TTC549 (cell line): ENCODE measurements at regions not wholly inside any gene's neighbourhood (a gene's known extent, or its start where the extent isn't known, plus 50 kb on each side); places are given as distances from the start of the nearest gene placed in this dataset.

Experiments
- FAIRE-seq: peaks from 2 replicates; lab custom pipeline; 2012; peaks lifted over from hg19 to GRCh38; lab: Jason Lieb, UNC

- FAIRE-seq, result no peak
Observed at GRCh38 chr6:47360388-47360787, 50.7 kb upstream of the TNFRSF21 start.

DNA sequence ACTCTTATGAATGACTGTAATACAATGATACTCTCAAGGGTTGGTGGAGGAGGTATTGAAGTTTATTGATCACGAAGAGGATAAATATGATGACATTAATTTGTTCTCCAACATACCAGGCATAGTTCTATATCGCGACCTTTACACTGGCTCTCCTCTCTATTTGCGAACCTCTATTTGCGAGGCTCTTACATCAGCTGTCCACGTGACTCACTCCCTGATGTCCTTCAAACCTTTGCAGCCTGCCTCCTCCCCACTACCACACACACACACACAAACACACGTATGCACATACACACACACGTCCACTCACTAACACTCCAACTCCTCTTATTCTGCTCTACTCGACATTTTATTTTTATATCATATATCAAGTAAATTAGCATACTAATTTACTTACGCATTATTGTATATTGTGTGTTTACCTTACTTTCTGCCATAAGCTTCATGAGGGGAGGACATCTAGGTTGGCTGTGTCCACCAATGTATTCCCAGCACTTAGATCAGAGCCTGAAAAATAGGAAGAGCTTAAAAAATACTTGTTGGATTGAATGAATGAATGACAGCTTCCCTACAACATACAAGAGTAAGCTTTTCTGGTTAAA is 53.3 kb upstream of the TNFRSF21 start:
- no peak for FAIRE-seq

GRCh38 chr6:47363736-47364135 is 54.0 kb upstream of the TNFRSF21 start:
- FAIRE-seq, result no peak

DNA sequence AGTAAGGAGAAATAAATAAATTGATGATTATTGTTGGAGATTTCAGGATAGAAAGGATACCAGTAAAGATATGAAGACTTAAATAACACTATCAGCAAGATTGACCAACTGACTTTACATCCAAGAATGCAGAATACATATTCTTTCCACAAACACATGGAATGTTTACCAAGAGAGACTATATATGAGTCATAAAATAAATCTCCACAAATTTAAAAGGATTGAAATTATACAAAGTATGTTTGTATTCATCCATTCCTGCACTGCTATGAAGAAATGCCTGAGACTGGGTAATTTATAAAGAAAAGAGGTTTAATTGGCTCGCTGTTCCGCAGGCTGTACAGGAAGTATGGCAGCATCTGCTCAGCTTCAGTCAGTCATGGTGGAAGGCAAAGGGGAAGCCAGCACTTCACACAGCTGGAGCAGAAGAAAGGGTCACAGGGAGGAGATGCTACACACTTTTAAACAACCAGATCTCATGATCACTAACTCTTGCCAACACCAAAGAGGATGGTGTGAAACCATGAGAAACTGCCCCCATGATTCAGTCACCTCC is 56.7 kb upstream of the TNFRSF21 start:
- FAIRE-seq, result no peak

GRCh38 chr6:47371139-47371869 is 61.6 kb upstream of the TNFRSF21 start:
- no peak for FAIRE-seq

- FAIRE-seq, result no peak
Observed at GRCh38 chr6:47371870-47372255, 62.2 kb upstream of the TNFRSF21 start.

- no peak for FAIRE-seq
Observed at GRCh38 chr6:47372318-47372717, 62.6 kb upstream of the TNFRSF21 start.

- no peak for FAIRE-seq
Observed at GRCh38 chr6:47375426-47375825, 65.7 kb upstream of the TNFRSF21 start.

DNA sequence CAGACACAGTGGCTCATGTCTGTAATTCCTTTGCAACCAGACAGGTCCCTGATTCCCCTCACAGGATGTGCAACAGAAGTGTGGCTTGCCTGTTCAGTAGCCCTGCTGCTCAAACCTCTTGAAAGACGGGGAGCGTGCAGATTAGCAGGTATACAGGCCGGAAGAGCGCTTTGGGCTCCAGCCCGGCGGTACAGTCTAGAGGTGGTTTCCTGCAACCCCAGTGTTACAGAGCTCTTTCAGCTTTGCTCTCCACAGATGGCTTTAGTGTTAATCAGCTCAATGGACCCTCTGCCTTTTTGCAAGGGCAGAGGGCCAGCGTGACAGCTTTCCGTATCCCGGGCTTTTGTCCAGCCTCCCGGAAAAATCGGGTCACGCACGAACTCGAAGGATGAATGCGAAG is 67.2 kb upstream of the TNFRSF21 start:
- FAIRE-seq, result no peak

- FAIRE-seq, result no peak
Observed at GRCh38 chr6:47377971-47378370, 68.3 kb upstream of the TNFRSF21 start.

DNA sequence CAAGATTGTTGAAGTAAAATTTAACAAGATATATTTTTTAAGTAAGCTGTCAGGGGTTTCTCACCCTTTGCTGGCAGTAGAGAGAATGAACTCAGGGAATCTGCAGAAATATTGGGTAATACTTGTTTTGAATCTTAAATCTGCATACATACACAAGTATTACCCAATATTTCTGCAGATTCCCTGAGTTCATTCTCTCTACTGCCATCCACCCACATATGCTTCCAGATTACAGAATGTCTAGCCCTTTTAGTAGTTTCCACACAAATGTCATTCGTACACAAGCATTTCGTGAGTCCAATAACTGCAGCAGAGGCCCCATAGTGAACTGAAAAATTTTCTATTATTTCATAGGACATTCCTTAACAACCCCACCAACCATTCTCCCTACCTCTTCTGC is 69.6 kb upstream of the TNFRSF21 start:
- no peak for FAIRE-seq

DNA sequence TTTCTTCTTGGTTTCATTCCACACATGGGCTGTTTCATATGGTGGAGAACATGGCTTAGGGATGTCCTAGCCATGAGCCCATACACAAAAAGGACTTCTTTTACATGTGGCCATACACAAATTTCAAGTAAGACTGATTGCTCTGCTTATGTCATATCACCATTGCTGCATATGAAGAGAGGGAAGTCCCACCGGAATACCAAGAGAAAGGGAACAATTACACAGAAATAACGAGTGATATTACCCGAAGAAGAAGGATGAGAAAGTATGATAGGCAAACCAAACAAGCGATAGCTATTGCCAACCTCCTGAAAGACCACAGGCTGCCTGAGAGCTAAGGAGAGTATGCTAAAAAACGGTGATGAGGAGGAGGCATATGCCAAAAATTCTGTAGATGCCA is 70.5 kb upstream of the TNFRSF21 start:
- no peak for FAIRE-seq

DNA sequence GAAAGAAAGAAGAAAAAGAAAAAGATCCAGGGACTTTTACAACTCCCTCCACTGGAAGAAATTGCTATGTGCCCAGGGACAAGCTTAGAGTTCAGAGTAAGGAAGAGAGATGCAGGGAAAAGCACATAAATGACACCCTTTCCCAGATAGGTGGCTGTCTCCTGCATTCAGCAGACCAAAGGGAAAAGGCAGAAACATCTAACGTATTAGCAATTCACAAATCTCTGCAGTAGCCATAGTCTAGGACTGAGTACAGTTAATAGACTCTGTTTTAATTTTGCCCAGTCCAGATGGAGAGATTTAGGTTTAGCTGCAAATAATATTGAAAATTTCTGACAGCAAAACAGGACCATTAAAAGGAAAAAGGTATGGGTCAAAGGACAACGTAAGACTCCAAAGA is 71.3 kb upstream of the TNFRSF21 start:
- no peak for FAIRE-seq

DNA sequence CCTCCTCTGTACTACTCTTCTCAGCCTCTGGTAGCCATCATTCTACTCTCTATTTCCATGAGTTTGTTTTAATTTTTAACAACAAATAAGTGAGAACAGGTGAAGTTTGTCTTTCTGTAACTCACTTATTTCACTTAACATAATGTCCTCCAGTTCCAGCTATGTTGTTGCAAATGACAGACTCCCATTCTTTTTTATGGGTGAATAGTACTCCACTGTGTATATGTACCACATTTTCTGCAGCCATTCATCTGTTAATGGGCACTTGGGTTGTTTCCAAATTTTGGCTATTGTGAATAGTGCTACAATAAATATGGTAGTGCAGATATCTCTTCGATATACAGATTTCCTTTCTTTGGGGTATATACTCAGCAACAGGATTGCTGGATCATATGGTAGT is 73.7 kb upstream of the TNFRSF21 start:
- FAIRE-seq, result no peak

DNA sequence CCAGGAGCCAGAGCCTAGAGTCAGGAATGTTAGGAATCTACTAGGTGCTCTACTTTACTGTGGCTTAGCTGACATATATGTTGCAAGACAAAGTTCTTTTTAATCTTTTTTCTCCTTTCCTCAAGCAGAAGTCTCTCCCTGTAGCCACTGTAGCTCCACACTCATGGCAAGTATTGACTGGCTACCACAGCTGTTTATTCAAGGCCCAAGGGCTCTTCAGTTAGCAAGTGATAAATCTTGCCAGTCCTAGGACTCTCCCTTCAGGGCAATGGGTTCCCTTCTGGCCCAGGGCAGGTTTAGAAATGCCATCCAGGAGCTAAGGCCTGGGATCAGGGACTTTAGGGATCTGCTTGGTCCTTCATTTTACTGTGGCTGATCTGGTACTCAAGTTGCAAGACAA is 82.0 kb upstream of the TNFRSF21 start:
- no peak for FAIRE-seq

GRCh38 chr6:47392251-47392650 is 82.5 kb upstream of the TNFRSF21 start:
- no peak for FAIRE-seq

- no peak for FAIRE-seq
Observed at GRCh38 chr6:47396401-47397069, 81.1 kb upstream of the CD2AP start.

DNA sequence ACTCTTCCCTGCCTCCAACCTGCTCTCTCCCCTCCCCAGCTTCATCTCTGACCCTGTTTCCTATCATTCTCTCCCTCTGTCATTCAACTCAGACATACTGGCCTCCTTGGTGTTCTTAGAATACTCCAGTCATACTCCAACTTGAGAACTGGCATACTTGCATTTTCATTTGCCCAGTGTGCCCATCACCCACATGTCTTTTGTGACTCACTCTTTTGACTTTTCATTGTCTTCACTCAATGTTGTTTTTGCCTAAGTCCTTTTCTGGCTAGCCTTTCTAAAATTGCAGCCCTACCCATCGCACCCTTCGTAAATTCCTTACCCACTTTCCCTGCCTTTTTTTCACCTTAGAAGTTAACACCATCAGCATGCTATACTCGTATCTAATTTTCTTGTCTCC is 77.0 kb upstream of the CD2AP start:
- no peak for FAIRE-seq

DNA sequence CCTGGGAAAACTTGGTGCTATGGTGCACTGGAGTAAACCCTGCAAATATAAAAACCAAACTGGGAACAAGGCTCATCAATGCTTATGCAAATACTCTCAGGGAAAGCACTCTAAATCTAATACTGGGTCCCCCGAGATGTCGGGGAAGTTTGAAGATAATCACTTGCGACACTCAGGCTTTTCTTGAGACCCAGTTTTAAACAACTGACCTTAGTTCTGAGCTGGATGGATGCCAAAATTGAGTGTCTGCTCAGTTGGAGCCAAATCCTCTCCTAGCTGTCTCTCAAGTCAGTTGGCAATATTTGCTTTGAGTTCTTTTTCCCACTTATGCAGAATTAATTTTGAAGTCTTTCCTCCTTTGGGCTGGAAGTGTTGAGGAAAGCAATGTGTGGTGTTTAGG is 75.5 kb upstream of the CD2AP start:
- FAIRE-seq, result no peak

DNA sequence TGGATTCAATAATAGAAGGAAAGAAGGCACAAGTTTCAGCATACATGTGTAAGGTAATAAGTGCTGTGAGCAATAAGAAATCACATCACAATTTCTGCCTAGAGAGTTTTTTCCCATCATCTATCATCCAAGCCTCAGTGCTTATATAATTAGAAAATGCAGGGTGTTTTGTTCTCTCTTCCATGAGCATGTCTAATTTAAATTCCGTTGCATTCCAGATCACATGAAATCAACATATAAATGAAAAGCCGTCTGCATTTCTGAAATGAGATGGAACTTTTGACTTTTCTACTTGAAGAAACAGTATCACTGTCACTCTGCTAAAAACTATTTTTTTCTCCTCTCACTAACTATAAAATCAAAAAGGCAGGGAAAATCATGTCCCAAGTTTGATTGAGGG is 74.5 kb upstream of the CD2AP start:
- no peak for FAIRE-seq

- no peak for FAIRE-seq
Observed at GRCh38 chr6:47403801-47404200, 73.8 kb upstream of the CD2AP start.

GRCh38 chr6:47404435-47404834 is 73.2 kb upstream of the CD2AP start:
- no peak for FAIRE-seq

DNA sequence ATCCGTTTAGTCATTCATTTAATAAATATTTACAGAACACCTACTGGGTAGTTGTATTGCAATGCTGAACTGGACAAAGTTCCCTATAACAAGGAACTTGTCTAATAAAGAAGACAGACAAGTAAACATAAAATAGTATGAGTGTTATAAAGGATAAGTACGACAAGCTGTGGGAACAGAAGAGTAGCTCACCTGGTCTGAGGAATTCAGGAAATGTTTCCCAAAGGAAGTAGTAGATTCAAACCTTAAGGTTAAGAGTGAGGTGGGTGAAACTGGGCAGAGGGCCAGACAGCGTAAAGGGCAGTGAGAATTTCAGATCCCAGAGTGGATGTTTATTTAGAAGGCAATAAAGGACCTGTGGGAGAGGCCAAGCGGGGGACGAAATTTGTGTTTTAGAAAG is 72.3 kb upstream of the CD2AP start:
- no peak for FAIRE-seq
